ENCODE measurements at regions not wholly inside any gene's neighbourhood (a gene's known extent, or its start where the extent isn't known, plus 50 kb on each side); places are given as distances from the start of the nearest gene placed in this dataset.

DNA sequence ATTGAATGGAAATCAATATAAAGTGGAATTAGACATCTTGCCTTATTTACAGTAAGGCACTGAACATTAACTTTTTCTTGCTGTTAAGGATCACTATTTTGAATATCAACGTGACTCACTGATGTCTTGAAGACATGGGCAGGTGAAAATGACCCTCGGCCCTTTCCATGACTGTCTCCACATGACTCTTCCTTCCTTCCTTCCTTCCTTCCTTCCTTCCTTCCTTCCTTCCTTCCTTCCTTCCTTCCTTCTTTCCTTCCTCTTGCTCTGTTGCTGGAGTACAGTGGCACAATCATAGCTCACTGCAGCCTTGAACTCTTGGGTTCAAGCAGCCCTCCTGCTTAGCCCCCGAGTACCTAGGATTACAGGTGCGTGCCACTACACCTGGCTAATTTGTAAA is 52.2 kb upstream of the TOX2 start:
- TF ChIP-seq, protein P1, sequence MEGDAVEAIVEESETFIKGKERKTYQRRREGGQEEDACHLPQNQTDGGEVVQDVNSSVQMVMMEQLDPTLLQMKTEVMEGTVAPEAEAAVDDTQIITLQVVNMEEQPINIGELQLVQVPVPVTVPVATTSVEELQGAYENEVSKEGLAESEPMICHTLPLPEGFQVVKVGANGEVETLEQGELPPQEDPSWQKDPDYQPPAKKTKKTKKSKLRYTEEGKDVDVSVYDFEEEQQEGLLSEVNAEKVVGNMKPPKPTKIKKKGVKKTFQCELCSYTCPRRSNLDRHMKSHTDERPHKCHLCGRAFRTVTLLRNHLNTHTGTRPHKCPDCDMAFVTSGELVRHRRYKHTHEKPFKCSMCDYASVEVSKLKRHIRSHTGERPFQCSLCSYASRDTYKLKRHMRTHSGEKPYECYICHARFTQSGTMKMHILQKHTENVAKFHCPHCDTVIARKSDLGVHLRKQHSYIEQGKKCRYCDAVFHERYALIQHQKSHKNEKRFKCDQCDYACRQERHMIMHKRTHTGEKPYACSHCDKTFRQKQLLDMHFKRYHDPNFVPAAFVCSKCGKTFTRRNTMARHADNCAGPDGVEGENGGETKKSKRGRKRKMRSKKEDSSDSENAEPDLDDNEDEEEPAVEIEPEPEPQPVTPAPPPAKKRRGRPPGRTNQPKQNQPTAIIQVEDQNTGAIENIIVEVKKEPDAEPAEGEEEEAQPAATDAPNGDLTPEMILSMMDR (conservative IDR thresholded peaks at IDR 0.05; ENCODE audit: low read depth, low read length) = no peak
- TF ChIP-seq RCOR1 (IDR thresholded peaks at IDR 0.05; ENCODE audit: insufficient replicate concordance, low read length) = no peak
- TF ChIP-seq POLR2A (IDR thresholded peaks at IDR 0.05; ENCODE audit: low read depth, low read length) = no peak
- TF ChIP-seq MXI1 (IDR thresholded peaks at IDR 0.05; ENCODE audit: borderline replicate concordance, low read depth, low read length) = no peak
- no peak for TF ChIP-seq RAD21 (IDR thresholded peaks at IDR 0.05; ENCODE audit: low read length)
